CD4-positive, CD25-positive, alpha-beta regulatory T cell (primary cell): ENCODE measurements at regions not wholly inside any gene's neighbourhood (a gene's known extent, or its start where the extent isn't known, plus 50 kb on each side); places are given as distances from the start of the nearest gene placed in this dataset.
A peak's percentile ranks its signal among the peaks of the same experiment; 100 is the strongest.

Experiments used
- ATAC-seq, 2 donors: fragments of 150-1000 bp; cut with Tn5 transposase; one replicate each; pipeline ENCODE4 v1.10.0; 2021; ENCODE audit warnings: low read depth in 2 of 2, moderate number of reproducible peaks in 2 of 2, moderate library complexity in 1 of 2
- DNase-seq, 3 donors: peaks; one replicate each; pipeline versions ENCODE4 v3.0.0 to v3.0.0-alpha.2; 2012 to 2022; ENCODE audit warnings: mixed read lengths in 1 of 3
- H3K27ac ChIP-seq: one replicate; pipeline ENCODE4 v1.7.0; 2013; ENCODE audit warnings: mild to moderate bottlenecking, low read length; ENCODE audit not compliant: insufficient read depth, poor library complexity, severe bottlenecking
- H3K27me3 ChIP-seq: one replicate; pipeline ENCODE4 v1.7.0; 2013; ENCODE audit warnings: low read length; ENCODE audit not compliant: control insufficient read depth, insufficient read depth
- H3K36me3 ChIP-seq: one replicate; pipeline ENCODE4 v1.7.0; 2013; ENCODE audit warnings: mild to moderate bottlenecking, low read length, moderate library complexity; ENCODE audit not compliant: control insufficient read depth, insufficient read depth
- H3K4me1 ChIP-seq: 2 replicates; pipeline ENCODE4 v1.7.0; 2013; ENCODE audit warnings: mild to moderate bottlenecking, low read length; ENCODE audit not compliant: insufficient read depth, control insufficient read depth, poor library complexity, severe bottlenecking
- H3K4me3 ChIP-seq: one replicate; pipeline ENCODE4 v1.7.0; 2013; ENCODE audit warnings: low read depth, mild to moderate bottlenecking, low read length, moderate library complexity
- H3K9me3 ChIP-seq, 2 experiments: 1 replicate in 1 of 2; 2 replicates in 1 of 2; pipeline ENCODE4 v1.7.0; 2013; ENCODE audit warnings: low read length in 2 of 2, mild to moderate bottlenecking in 1 of 2, moderate library complexity in 1 of 2; ENCODE audit not compliant: control insufficient read depth in 2 of 2
- H3K27ac Mint-ChIP-seq, 3 donors: one replicate each; pipeline ENCODE4 v1.8.0; 2020 to 2022; ENCODE audit warnings: mild to moderate bottlenecking in 3 of 3, mixed read lengths in 3 of 3, moderate library complexity in 2 of 3
- H3K27me3 Mint-ChIP-seq: one replicate; pipeline ENCODE4 v1.8.0; 2022; ENCODE audit warnings: mild to moderate bottlenecking, mixed read lengths
- H3K36me3 Mint-ChIP-seq: one replicate; pipeline ENCODE4 v1.8.0; 2020; ENCODE audit warnings: mixed read lengths
- H3K4me1 Mint-ChIP-seq, 4 donors: one replicate each; pipeline ENCODE4 v1.8.0; 2020 to 2022; ENCODE audit warnings: mixed read lengths in 4 of 4, mild to moderate bottlenecking in 1 of 4
- H3K4me3 Mint-ChIP-seq, 4 donors: one replicate each; pipeline ENCODE4 v1.8.0; 2020 to 2022; ENCODE audit warnings: mild to moderate bottlenecking in 4 of 4, mixed read lengths in 4 of 4, moderate library complexity in 3 of 4
- H3K9me3 Mint-ChIP-seq, 7 donors: one replicate each; pipeline ENCODE4 v1.8.0; 2020 to 2022; ENCODE audit warnings: mixed read lengths in 7 of 7, mild to moderate bottlenecking in 3 of 7, moderate library complexity in 2 of 7

GRCh38 chr21:27715131-27715530 lies 748.2 kb upstream of the ADAMTS5 start:
- no peak overlapping the region for H3K4me3 ChIP-seq
- no peak for ATAC-seq
- H3K4me1 ChIP-seq, result no peaks in the 10 kb centered on the region
- Mint-ChIP-seq H3K36me3 (no peaks in the 10 kb centered on the region), H3K9me3 (peaks cover 0 to 17% (median 4%) of the 10 kb centered on the region in 7 donors), H3K4me3 (no peak overlapping the region), H3K27ac (no peak overlapping the region), H3K27me3 (no peaks in the 10 kb centered on the region), H3K4me1 (no peaks in the 10 kb centered on the region)
- DNase-seq, result no peak
- no peaks in the 10 kb centered on the region for H3K27me3 ChIP-seq
- H3K27ac ChIP-seq, result no peak overlapping the region
- H3K36me3 ChIP-seq, result no peaks in the 10 kb centered on the region
- no peaks in the 10 kb centered on the region for H3K9me3 ChIP-seq

DNA sequence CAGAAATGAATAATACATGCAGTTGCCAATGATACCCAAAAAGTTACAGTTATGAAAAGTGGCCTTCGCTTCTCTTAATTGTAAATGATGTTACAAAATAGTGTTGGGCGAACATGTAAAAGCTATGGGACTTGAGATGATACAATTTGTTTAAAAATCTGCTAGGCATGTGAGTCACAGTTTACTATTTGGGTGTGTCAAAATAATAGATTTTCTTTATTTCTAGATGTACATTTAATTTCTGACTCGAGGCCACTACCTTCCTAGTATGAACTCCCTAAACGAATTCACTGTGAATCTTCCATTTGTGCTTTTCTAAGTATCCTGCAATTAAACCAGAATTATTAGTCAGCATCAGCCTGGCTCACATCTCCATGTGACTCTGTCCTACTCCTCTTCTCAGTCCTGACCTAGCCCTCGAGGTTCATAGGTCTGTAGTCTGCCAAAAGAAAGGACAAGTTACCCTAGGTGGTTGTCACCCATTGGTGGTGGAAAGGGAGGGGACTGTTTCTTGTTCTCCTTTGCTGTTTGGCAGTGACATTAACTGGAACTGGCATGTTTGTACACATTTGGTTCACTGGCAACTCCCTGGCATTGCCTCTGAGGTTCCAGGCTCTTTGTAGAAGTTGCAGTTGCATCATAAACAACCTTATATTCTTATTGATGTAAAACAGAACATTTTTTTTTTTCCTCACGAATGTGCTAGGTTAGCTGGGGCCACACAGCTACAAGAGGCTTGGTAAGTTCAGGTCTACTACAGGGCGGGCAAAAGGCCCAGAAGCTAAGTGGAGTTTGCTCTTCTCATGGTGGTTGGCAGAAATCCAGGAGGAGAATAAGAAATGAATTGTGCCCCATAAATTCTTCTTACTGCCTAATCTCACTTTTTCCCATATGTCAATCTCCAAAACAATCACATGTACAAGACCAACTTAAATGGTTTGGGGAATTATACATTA lies 746.5 kb upstream of the ADAMTS5 start:
- Histone ChIP-seq H3K36me3 (no peaks in the 10 kb centered on the region), H3K4me1 (no peaks in the 10 kb centered on the region), H3K27ac (no peak overlapping the region), H3K27me3 (no peaks in the 10 kb centered on the region), H3K4me3 (no peak overlapping the region), H3K9me3 (no peaks in the 10 kb centered on the region)
- Mint-ChIP-seq H3K4me3 (peak overlapping the region in 1 of 4 donors; percentile 43), H3K27ac (no peak overlapping the region), H3K27me3 (no peaks in the 10 kb centered on the region), H3K4me1 (no peaks in the 10 kb centered on the region), H3K9me3 (peaks cover 0 to 11% (median 0%) of the 10 kb centered on the region in 7 donors), H3K36me3 (no peaks in the 10 kb centered on the region)
- ATAC-seq, result no peak
- DNase-seq, result no peak

GRCh38 chr21:27704567-27705166 lies 737.8 kb upstream of the ADAMTS5 start:
- H3K4me1 Mint-ChIP-seq, result peaks cover 0 to 2% (median 0%) of the 10 kb centered on the region in 4 donors
- DNase-seq, result no peak
- Histone ChIP-seq H3K4me1 (no peaks in the 10 kb centered on the region), H3K27me3 (no peaks in the 10 kb centered on the region), H3K27ac (no peak overlapping the region), H3K9me3 (no peaks in the 10 kb centered on the region), H3K36me3 (no peaks in the 10 kb centered on the region), H3K4me3 (no peak overlapping the region)
- H3K36me3 Mint-ChIP-seq, result no peaks in the 10 kb centered on the region
- H3K27me3 Mint-ChIP-seq, result no peaks in the 10 kb centered on the region
- peaks cover 0 to 6% (median 0%) of the 10 kb centered on the region in 7 donors for H3K9me3 Mint-ChIP-seq
- no peak overlapping the region for H3K4me3 Mint-ChIP-seq
- ATAC-seq, result no peak
- no peak overlapping the region for H3K27ac Mint-ChIP-seq

- peaks cover 0 to 6% (median 0%) of the 10 kb centered on the region in 7 donors for H3K9me3 Mint-ChIP-seq
- Histone ChIP-seq H3K4me3 (no peak overlapping the region), H3K9me3 (no peaks in the 10 kb centered on the region), H3K4me1 (no peaks in the 10 kb centered on the region), H3K27me3 (no peaks in the 10 kb centered on the region), H3K27ac (no peak overlapping the region), H3K36me3 (no peaks in the 10 kb centered on the region)
- no peak overlapping the region for H3K4me3 Mint-ChIP-seq
- peaks cover 0 to 2% (median 0%) of the 10 kb centered on the region in 4 donors for H3K4me1 Mint-ChIP-seq
- H3K36me3 Mint-ChIP-seq, result no peaks in the 10 kb centered on the region
- no peak for DNase-seq
- no peak overlapping the region for H3K27ac Mint-ChIP-seq
- H3K27me3 Mint-ChIP-seq, result no peaks in the 10 kb centered on the region
- no peak for ATAC-seq
Measured at GRCh38 chr21:27703791-27704190, 736.9 kb upstream of the ADAMTS5 start.

DNA sequence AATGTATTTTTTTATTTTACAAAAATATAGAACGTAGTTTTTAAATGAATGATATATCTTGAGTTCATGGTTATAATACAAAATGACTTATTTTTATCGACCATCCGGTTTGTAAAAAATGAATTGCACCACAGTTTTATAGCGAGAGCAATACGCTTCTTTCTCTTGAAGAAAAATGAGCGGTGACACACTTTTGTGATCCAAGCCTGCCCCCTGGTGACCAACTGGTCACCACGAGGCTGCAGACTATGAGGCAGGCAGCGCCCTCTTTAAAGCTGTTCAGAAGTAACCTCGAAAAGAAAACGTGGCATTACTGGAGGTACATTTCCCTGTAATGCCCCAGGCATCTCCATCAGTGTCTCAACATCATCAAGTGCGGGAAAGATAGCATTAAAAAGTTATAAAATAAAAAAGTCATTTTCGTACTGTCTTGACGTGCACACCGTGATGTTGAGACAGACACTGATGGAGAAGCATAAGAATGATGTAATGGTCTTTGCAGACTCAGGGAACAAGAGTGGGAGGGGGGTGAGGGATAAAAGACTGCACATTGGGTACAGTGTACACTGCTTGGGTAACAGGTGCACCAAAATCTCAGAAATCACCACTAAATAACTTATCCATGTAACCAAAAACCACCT lies 734.2 kb upstream of the ADAMTS5 start:
- H3K9me3 ChIP-seq, result no peaks in the 10 kb centered on the region
- Mint-ChIP-seq H3K9me3 (peaks cover 0 to 8% (median 0%) of the 10 kb centered on the region in 7 donors), H3K27me3 (no peaks in the 10 kb centered on the region), H3K27ac (no peak overlapping the region), H3K36me3 (no peaks in the 10 kb centered on the region), H3K4me3 (no peak overlapping the region), H3K4me1 (peaks cover 0 to 2% (median 0%) of the 10 kb centered on the region in 4 donors)
- H3K36me3 ChIP-seq, result no peaks in the 10 kb centered on the region
- H3K4me1 ChIP-seq, result no peaks in the 10 kb centered on the region
- ATAC-seq, result no peak
- H3K4me3 ChIP-seq, result no peak overlapping the region
- peak in 2 of 3 donors; percentile 28 to 56 for DNase-seq
- H3K27ac ChIP-seq, result no peak overlapping the region
- H3K27me3 ChIP-seq, result no peaks in the 10 kb centered on the region

DNA sequence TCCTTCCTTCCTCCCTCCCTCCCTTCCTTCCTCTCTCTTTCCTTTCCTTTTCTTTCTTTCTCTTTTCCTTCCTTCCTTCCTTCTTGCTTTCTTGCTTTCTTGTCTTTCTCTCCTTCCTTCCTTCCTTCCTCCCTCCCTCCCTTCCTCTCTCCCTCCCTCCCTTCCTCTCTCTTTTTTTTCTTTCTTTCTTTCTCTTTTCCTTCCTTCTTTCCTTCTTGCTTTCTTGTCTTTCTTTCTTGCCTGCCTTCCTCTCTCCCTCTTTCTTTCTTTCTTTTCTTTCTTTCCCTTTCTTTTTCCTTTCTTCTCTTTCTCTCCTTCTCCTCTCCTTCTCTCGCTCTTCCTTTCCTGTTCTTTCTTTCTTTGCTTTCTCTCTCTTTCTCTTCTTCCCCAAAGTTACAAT lies 728.4 kb upstream of the ADAMTS5 start:
- no peak overlapping the region for H3K4me3 Mint-ChIP-seq
- no peaks in the 10 kb centered on the region for H3K9me3 ChIP-seq
- no peak overlapping the region for H3K27ac Mint-ChIP-seq
- H3K4me3 ChIP-seq, result no peak overlapping the region
- no peaks in the 10 kb centered on the region for H3K4me1 ChIP-seq
- no peaks in the 10 kb centered on the region for H3K4me1 Mint-ChIP-seq
- ATAC-seq (no peak), DNase-seq (no peak)
- H3K36me3 Mint-ChIP-seq, result no peaks in the 10 kb centered on the region
- H3K9me3 Mint-ChIP-seq, result peaks cover 0 to 12% (median 0%) of the 10 kb centered on the region in 7 donors
- H3K27me3 ChIP-seq, result no peaks in the 10 kb centered on the region
- no peak overlapping the region for H3K27ac ChIP-seq
- no peaks in the 10 kb centered on the region for H3K36me3 ChIP-seq
- H3K27me3 Mint-ChIP-seq, result no peaks in the 10 kb centered on the region

- H3K4me1 ChIP-seq, result no peaks in the 10 kb centered on the region
- no peak for ATAC-seq
- H3K27ac ChIP-seq, result no peak overlapping the region
- no peak overlapping the region for H3K4me3 Mint-ChIP-seq
- peaks cover 0 to 12% (median 0%) of the 10 kb centered on the region in 7 donors for H3K9me3 Mint-ChIP-seq
- no peaks in the 10 kb centered on the region for H3K4me1 Mint-ChIP-seq
- no peaks in the 10 kb centered on the region for H3K36me3 Mint-ChIP-seq
- DNase-seq, result no peak
- H3K27me3 ChIP-seq, result no peaks in the 10 kb centered on the region
- H3K36me3 ChIP-seq, result no peaks in the 10 kb centered on the region
- H3K9me3 ChIP-seq, result no peaks in the 10 kb centered on the region
- no peak overlapping the region for H3K27ac Mint-ChIP-seq
- no peak overlapping the region for H3K4me3 ChIP-seq
- no peaks in the 10 kb centered on the region for H3K27me3 Mint-ChIP-seq
Measured at GRCh38 chr21:27694667-27695066, 727.8 kb upstream of the ADAMTS5 start.
